ENCODE measurements at regions not wholly inside any gene's neighbourhood (a gene's known extent, or its start where the extent isn't known, plus 50 kb on each side); places are given as distances from the start of the nearest gene placed in this dataset.

GRCh38 chr4:181078196-181078595 lies 1165.0 kb upstream of the TENM3 start:
- TF ChIP-seq POLR2AphosphoS5 (IDR thresholded peaks at IDR 0.05; ENCODE audit: borderline replicate concordance, low read depth, low read length) (no peak), EZH2 (IDR thresholded peaks at IDR 0.05) (no peak), FOXP2 (optimal IDR thresholded peaks at IDR 0.05; ENCODE audit: control extremely low read depth, extremely low read length, insufficient read depth) (no peak)
